ENCODE measurements at regions not wholly inside any gene's neighbourhood (a gene's known extent, or its start where the extent isn't known, plus 50 kb on each side); places are given as distances from the start of the nearest gene placed in this dataset.

- Histone ChIP-seq H3K4me3 (ENCODE audit: insufficient read depth, low read length, poor library complexity, severe bottlenecking) (no peak overlapping the region), H3K4me2 (ENCODE audit: low read depth, low read length, poor library complexity, severe bottlenecking) (no peak overlapping the region), H3F3A (ENCODE audit: insufficient read depth) (no peaks in the 10 kb centered on the region), H3K36me3 (ENCODE audit: low read length) (no peaks in the 10 kb centered on the region), H3K9me3 (ENCODE audit: insufficient read depth, low read length) (no peaks in the 10 kb centered on the region), H4K20me1 (ENCODE audit: low read depth, low read length) (no peaks in the 10 kb centered on the region), H3K9ac (ENCODE audit: low read length) (no peak overlapping the region), H3K79me2 (ENCODE audit: insufficient read depth, low read length) (no peaks in the 10 kb centered on the region), H2AFZ (ENCODE audit: low read depth, low read length, severe bottlenecking) (no peak overlapping the region), H3K27ac (ENCODE audit: low read depth, low read length) (no peak overlapping the region), H3K27me3 (ENCODE audit: low read length) (no peaks in the 10 kb centered on the region), H3K9me2 (replicated peaks; ENCODE audit: insufficient read depth, low read length) (no peaks in the 10 kb centered on the region)
- TF ChIP-seq EZH2phosphoT487 (conservative IDR thresholded peaks at IDR 0.05; ENCODE audit: low read length) = no peak
- no peak for TF ChIP-seq CTCF (IDR thresholded peaks at IDR 0.05; ENCODE audit: insufficient read depth, low read length, poor library complexity, severe bottlenecking)
These were observed 481.4 kb downstream of the PSAT1 start for GRCh38 chr9:78778318-78778717.

- H3K27ac ChIP-seq (ENCODE audit: low read depth, low read length) = no peak overlapping the region
- no peaks in the 10 kb centered on the region for H3K27me3 ChIP-seq (ENCODE audit: low read length)
- no peaks in the 10 kb centered on the region for H3K9me3 ChIP-seq (ENCODE audit: insufficient read depth, low read length)
- no peaks in the 10 kb centered on the region for H3F3A ChIP-seq (ENCODE audit: insufficient read depth)
- TF ChIP-seq CTCF (IDR thresholded peaks at IDR 0.05; ENCODE audit: insufficient read depth, low read length, poor library complexity, severe bottlenecking) = no peak
- no peak for TF ChIP-seq EZH2phosphoT487 (conservative IDR thresholded peaks at IDR 0.05; ENCODE audit: low read length)
- no peak overlapping the region for H3K4me2 ChIP-seq (ENCODE audit: low read depth, low read length, poor library complexity, severe bottlenecking)
- H4K20me1 ChIP-seq (ENCODE audit: low read depth, low read length) = no peaks in the 10 kb centered on the region
- no peaks in the 10 kb centered on the region for H3K9me2 ChIP-seq (replicated peaks; ENCODE audit: insufficient read depth, low read length)
- H3K9ac ChIP-seq (ENCODE audit: low read length) = no peak overlapping the region
- H3K79me2 ChIP-seq (ENCODE audit: insufficient read depth, low read length) = no peaks in the 10 kb centered on the region
- H3K36me3 ChIP-seq (ENCODE audit: low read length) = no peaks in the 10 kb centered on the region
- H3K4me3 ChIP-seq (ENCODE audit: insufficient read depth, low read length, poor library complexity, severe bottlenecking) = no peak overlapping the region
- no peak overlapping the region for H2AFZ ChIP-seq (ENCODE audit: low read depth, low read length, severe bottlenecking)
These were observed 482.0 kb downstream of the PSAT1 start for GRCh38 chr9:78778861-78779374.

GRCh38 chr9:78781681-78782080 is 484.8 kb downstream of the PSAT1 start:
- H3K27me3 ChIP-seq (ENCODE audit: low read length) = no peaks in the 10 kb centered on the region
- H3K9ac ChIP-seq (ENCODE audit: low read length) = no peak overlapping the region
- no peaks in the 10 kb centered on the region for H3K36me3 ChIP-seq (ENCODE audit: low read length)
- no peak overlapping the region for H3K27ac ChIP-seq (ENCODE audit: low read depth, low read length)
- no peak overlapping the region for H2AFZ ChIP-seq (ENCODE audit: low read depth, low read length, severe bottlenecking)
- no peaks in the 10 kb centered on the region for H4K20me1 ChIP-seq (ENCODE audit: low read depth, low read length)
- H3F3A ChIP-seq (ENCODE audit: insufficient read depth) = no peaks in the 10 kb centered on the region
- no peak overlapping the region for H3K4me3 ChIP-seq (ENCODE audit: insufficient read depth, low read length, poor library complexity, severe bottlenecking)
- H3K79me2 ChIP-seq (ENCODE audit: insufficient read depth, low read length) = no peaks in the 10 kb centered on the region
- H3K9me3 ChIP-seq (ENCODE audit: insufficient read depth, low read length) = no peaks in the 10 kb centered on the region
- no peak overlapping the region for H3K4me2 ChIP-seq (ENCODE audit: low read depth, low read length, poor library complexity, severe bottlenecking)
- no peaks in the 10 kb centered on the region for H3K9me2 ChIP-seq (replicated peaks; ENCODE audit: insufficient read depth, low read length)
- TF ChIP-seq EZH2phosphoT487 (conservative IDR thresholded peaks at IDR 0.05; ENCODE audit: low read length) = no peak
- no peak for TF ChIP-seq CTCF (IDR thresholded peaks at IDR 0.05; ENCODE audit: insufficient read depth, low read length, poor library complexity, severe bottlenecking)
